Uterus (tissue), 2 donors: ENCODE measurements at regions not wholly inside any gene's neighbourhood (a gene's known extent, or its start where the extent isn't known, plus 50 kb on each side); places are given as distances from the start of the nearest gene placed in this dataset.

Experiments
- POLR2A ChIP-seq, 2 donors: fragments of 450-650 bp; IDR thresholded peaks; one replicate each; pipeline ENCODE4 v1.6.1; 2016; ENCODE audit warnings: antibody characterized with exemption in 2 of 2, mild to moderate bottlenecking in 1 of 2, moderate library complexity in 1 of 2
- TF ChIP-seq, protein P1 (sequence below), 4 experiments: fragments of 200-600 bp in 2 of 4; fragments of 450-650 bp in 2 of 4; sonication (generic) in 2 of 4; IDR thresholded peaks; one replicate each; pipeline ENCODE4 v1.5.1; 2016 to 2019; ENCODE audit warnings: antibody characterized with exemption in 4 of 4, mild to moderate bottlenecking in 2 of 4, moderate library complexity in 1 of 4

DNA sequence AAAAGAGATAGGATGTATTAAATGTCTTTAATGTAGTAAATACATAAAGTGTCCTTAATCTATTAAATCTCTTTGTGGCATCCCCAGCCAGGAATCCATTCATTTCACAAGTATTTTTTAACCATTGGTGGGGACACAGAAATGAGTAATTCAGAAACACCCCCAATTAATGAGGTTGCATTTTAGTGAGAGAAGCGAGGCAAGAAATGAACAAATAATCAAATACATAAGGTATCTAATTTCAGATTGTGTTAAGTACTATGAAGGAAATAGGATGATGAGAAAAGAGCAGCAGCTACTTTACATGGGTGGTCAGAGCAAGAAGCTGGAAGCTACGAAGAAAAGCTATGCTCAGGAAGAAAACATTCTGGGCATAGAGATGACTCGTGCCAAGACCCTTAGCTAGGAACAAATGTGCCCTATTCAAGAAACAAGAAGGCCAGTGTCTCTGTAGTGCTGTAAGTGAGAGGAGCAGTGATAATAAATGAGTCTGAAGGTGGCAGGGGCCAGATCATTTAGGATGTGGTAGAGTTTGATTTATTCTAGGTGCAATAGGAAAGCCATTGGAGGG is 60.5 kb upstream of the IGF1 start:
- no peak for TF ChIP-seq POLR2A (IDR thresholded peaks at IDR 0.05)
- TF ChIP-seq, protein P1, sequence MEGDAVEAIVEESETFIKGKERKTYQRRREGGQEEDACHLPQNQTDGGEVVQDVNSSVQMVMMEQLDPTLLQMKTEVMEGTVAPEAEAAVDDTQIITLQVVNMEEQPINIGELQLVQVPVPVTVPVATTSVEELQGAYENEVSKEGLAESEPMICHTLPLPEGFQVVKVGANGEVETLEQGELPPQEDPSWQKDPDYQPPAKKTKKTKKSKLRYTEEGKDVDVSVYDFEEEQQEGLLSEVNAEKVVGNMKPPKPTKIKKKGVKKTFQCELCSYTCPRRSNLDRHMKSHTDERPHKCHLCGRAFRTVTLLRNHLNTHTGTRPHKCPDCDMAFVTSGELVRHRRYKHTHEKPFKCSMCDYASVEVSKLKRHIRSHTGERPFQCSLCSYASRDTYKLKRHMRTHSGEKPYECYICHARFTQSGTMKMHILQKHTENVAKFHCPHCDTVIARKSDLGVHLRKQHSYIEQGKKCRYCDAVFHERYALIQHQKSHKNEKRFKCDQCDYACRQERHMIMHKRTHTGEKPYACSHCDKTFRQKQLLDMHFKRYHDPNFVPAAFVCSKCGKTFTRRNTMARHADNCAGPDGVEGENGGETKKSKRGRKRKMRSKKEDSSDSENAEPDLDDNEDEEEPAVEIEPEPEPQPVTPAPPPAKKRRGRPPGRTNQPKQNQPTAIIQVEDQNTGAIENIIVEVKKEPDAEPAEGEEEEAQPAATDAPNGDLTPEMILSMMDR (IDR thresholded peaks at IDR 0.05), result no peak
